CD14-positive monocyte (primary cell): ENCODE measurements at regions not wholly inside any gene's neighbourhood (a gene's known extent, or its start where the extent isn't known, plus 50 kb on each side); places are given as distances from the start of the nearest gene placed in this dataset.

Source experiments
- DNase-seq, 3 donors: peaks; one replicate each; pipeline ENCODE4 v3.0.0-alpha.2; 2011 to 2022
- H2AFZ ChIP-seq: 2 replicates; pipeline ENCODE4 v1.6.0; 2012; ENCODE audit warnings: mild to moderate bottlenecking, low read depth, low read length, inconsistent platforms; ENCODE audit not compliant: insufficient read depth, poor library complexity, severe bottlenecking
- H3K27ac ChIP-seq, 2 donors: 1 replicate in 1 of 2; 2 replicates in 1 of 2; pipeline ENCODE4 v1.5.1; 2012 to 2013; ENCODE audit warnings: low read length in 2 of 2, control low read depth in 1 of 2, inconsistent platforms in 1 of 2, low read depth in 1 of 2, mild to moderate bottlenecking in 1 of 2
- H3K27me3 ChIP-seq, 2 donors: one replicate each; pipeline versions ENCODE4 v1.6.0 to v1.6.1; 2011 to 2013; ENCODE audit warnings: low read length in 2 of 2; ENCODE audit not compliant: control insufficient read depth in 2 of 2, insufficient read depth in 2 of 2
- H3K36me3 ChIP-seq, 2 donors: replicated peaks in 1 of 2; 1 replicate in 1 of 2; 2 replicates in 1 of 2; pipeline versions ENCODE4 v1.5.1 to v1.6.1; 2012 to 2013; ENCODE audit warnings: low read length in 2 of 2, control low read depth in 1 of 2, inconsistent platforms in 1 of 2, mild to moderate bottlenecking in 1 of 2; ENCODE audit not compliant: insufficient read depth in 2 of 2, control insufficient read depth in 1 of 2
- H3K4me1 ChIP-seq, 2 donors: 1 replicate in 1 of 2; 2 replicates in 1 of 2; pipeline versions ENCODE4 v1.5.1 to v1.6.1; 2012 to 2013; ENCODE audit warnings: low read length in 2 of 2, control low read depth in 1 of 2, inconsistent platforms in 1 of 2, mild to moderate bottlenecking in 1 of 2, moderate library complexity in 1 of 2; ENCODE audit not compliant: insufficient read depth in 2 of 2, control insufficient read depth in 1 of 2
- H3K4me2 ChIP-seq: replicated peaks from 2 replicates; pipeline ENCODE3; 2012; ENCODE audit warnings: low read length, moderate library complexity, mild to moderate bottlenecking; ENCODE audit not compliant: poor library complexity, severe bottlenecking; ENCODE audit errors: extremely low read depth
- H3K4me3 ChIP-seq, 3 experiments: fragments of 200-600 bp in 1 of 3; sonication (generic) in 1 of 3; replicated peaks in 1 of 3; 1 replicate in 2 of 3; 2 replicates in 1 of 3; pipeline ENCODE4 v1.5.1; 2011 to 2013; ENCODE audit warnings: low read length in 3 of 3, mild to moderate bottlenecking in 3 of 3, control low read depth in 2 of 3, low read depth in 2 of 3, inconsistent platforms in 1 of 3, moderate library complexity in 1 of 3
- H3K79me2 ChIP-seq: 2 replicates; pipeline ENCODE4 v1.6.0; 2012; ENCODE audit warnings: mild to moderate bottlenecking, control low read depth, inconsistent platforms, low read length, moderate library complexity; ENCODE audit not compliant: insufficient read depth
- H3K9ac ChIP-seq: 2 replicates; pipeline ENCODE4 v1.6.0; 2017; ENCODE audit warnings: low read length, mild to moderate bottlenecking; ENCODE audit not compliant: insufficient read depth, poor library complexity, severe bottlenecking
- H3K9me3 ChIP-seq, 2 donors: replicated peaks in 1 of 2; 1 replicate in 1 of 2; 2 replicates in 1 of 2; pipeline versions ENCODE4 v1.5.1 to v1.6.1; 2012 to 2013; ENCODE audit warnings: low read length in 2 of 2, control low read depth in 1 of 2; ENCODE audit not compliant: control insufficient read depth in 1 of 2, insufficient read depth in 1 of 2
- H4K20me1 ChIP-seq: 2 replicates; pipeline ENCODE4 v1.6.0; 2012; ENCODE audit warnings: mild to moderate bottlenecking, low read length, control low read depth, moderate library complexity; ENCODE audit not compliant: insufficient read depth
- H3K27ac Mint-ChIP-seq, 7 donors: one replicate each; pipeline ENCODE4 v1.8.0; 2020; ENCODE audit warnings: mild to moderate bottlenecking in 7 of 7, mixed read lengths in 7 of 7, moderate library complexity in 6 of 7, inconsistent platforms in 2 of 7
- H3K27me3 Mint-ChIP-seq, 3 donors: one replicate each; pipeline ENCODE4 v1.8.0; 2021 to 2022; ENCODE audit warnings: low read depth in 3 of 3, mild to moderate bottlenecking in 3 of 3, mixed read lengths in 3 of 3, moderate library complexity in 3 of 3, inconsistent platforms in 1 of 3
- H3K36me3 Mint-ChIP-seq, 2 donors: one replicate each; pipeline ENCODE4 v1.8.0; 2020; ENCODE audit warnings: mixed read lengths in 2 of 2, inconsistent platforms in 1 of 2, mild to moderate bottlenecking in 1 of 2
- H3K4me1 Mint-ChIP-seq: one replicate; pipeline ENCODE4 v1.8.0; 2020; ENCODE audit warnings: mild to moderate bottlenecking, mixed read lengths
- H3K4me3 Mint-ChIP-seq, 2 donors: one replicate each; pipeline ENCODE4 v1.8.0; 2020; ENCODE audit warnings: mild to moderate bottlenecking in 2 of 2, mixed read lengths in 2 of 2, moderate library complexity in 1 of 2
- H3K9me3 Mint-ChIP-seq, 7 donors: one replicate each; pipeline ENCODE4 v1.8.0; 2020 to 2022; ENCODE audit warnings: mixed read lengths in 7 of 7, mild to moderate bottlenecking in 6 of 7, moderate library complexity in 6 of 7, inconsistent platforms in 2 of 7
- CTCF ChIP-seq: fragments of 200-600 bp; IDR thresholded peaks from one replicate; pipeline ENCODE4 v1.8.0; 2022; ENCODE audit warnings: antibody characterized with exemption, mild to moderate bottlenecking
- WGBS: methylation state at CpG from one replicate; pipeline ENCODE4 v1.1.5; 2013; ENCODE audit warnings: missing lambda C conversion rate; ENCODE audit not compliant: insufficient coverage; 5-methylcytosine and 5-hydroxymethylcytosine counted together
- intact Hi-C, 2 donors: fragments of 100-400 bp; cut with micrococcal nuclease; formaldehyde crosslinking; loops; one replicate each; pipeline versions ENCODE4 v1.15.0 to v1.15.1; 2023

GRCh38 chr1:244941121-244941520, 76.8 kb upstream of the HNRNPU start:
- intact Hi-C loops = no loop called here
- H3K4me3 Mint-ChIP-seq = no peak overlapping the region
- no peak for DNase-seq

DNA sequence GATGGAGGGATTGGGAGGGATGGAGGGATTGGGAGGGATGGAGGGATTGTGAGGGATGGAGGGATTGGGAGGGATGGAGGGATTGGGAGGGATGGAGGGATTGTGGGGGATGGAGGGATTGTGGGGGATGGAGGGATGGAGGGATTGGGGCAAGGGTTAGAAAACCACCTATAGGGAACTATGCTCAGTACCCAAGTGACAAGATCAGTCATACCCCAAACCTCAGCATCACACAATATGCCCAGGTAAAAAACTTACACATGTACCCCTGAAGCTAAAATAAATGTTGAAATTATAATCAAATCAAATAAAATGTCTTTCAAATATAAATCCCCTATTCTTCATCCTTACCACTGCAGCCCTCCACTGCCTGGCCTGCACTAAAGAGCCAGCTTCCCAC, 72.8 kb upstream of the HNRNPU start:
- no peak for DNase-seq
- H2AFZ ChIP-seq = no peak overlapping the region
- H4K20me1 ChIP-seq = no peaks in the 10 kb centered on the region
- H3K4me3 Mint-ChIP-seq = no peak overlapping the region
- H3K36me3 ChIP-seq = no peaks in the 10 kb centered on the region
- no peaks in the 10 kb centered on the region for H3K27me3 ChIP-seq
- intact Hi-C loops = no loop called here
- peaks cover 0 to 4% (median 2%) of the 10 kb centered on the region in 3 donors for H3K27me3 Mint-ChIP-seq
- no peak overlapping the region for H3K9ac ChIP-seq
- H3K4me2 ChIP-seq = no peak overlapping the region
- H3K9me3 ChIP-seq = no peaks in the 10 kb centered on the region
- H3K27ac ChIP-seq = no peak overlapping the region
- no peaks in the 10 kb centered on the region for H3K36me3 Mint-ChIP-seq
- H3K4me1 ChIP-seq = no peaks in the 10 kb centered on the region
- TF ChIP-seq CTCF = no peak
- no peak overlapping the region for H3K4me3 ChIP-seq
- no peak overlapping the region for H3K27ac Mint-ChIP-seq
- H3K4me1 Mint-ChIP-seq = peaks cover 6% of the 10 kb centered on the region
- H3K79me2 ChIP-seq = no peaks in the 10 kb centered on the region
- peaks cover 0 to 2% (median 0%) of the 10 kb centered on the region in 7 donors for H3K9me3 Mint-ChIP-seq

More at GRCh38 chr1:244941121-244941520, 76.8 kb upstream of the HNRNPU start:
- H3K4me2 ChIP-seq = no peak overlapping the region
- H2AFZ ChIP-seq = no peak overlapping the region
- H3K27ac ChIP-seq = no peak overlapping the region
- H3K4me1 Mint-ChIP-seq = peaks cover 10% of the 10 kb centered on the region
- H3K27ac Mint-ChIP-seq = no peak overlapping the region
- no peaks in the 10 kb centered on the region for H4K20me1 ChIP-seq
- 99% methylated on average over 9 of the region's 13 CpGs for WGBS
- H3K9me3 ChIP-seq = no peaks in the 10 kb centered on the region
- H3K27me3 ChIP-seq = no peaks in the 10 kb centered on the region
- H3K9me3 Mint-ChIP-seq = peaks cover 0 to 4% (median 0%) of the 10 kb centered on the region in 7 donors
- peaks cover 0 to 4% (median 3%) of the 10 kb centered on the region in 3 donors for H3K27me3 Mint-ChIP-seq
- TF ChIP-seq CTCF = no peak
- H3K4me1 ChIP-seq = peaks cover 8 to 9% of the 10 kb centered on the region in 2 donors
- no peak overlapping the region for H3K4me3 ChIP-seq
- no peaks in the 10 kb centered on the region for H3K36me3 Mint-ChIP-seq
- H3K9ac ChIP-seq = no peak overlapping the region
- no peaks in the 10 kb centered on the region for H3K79me2 ChIP-seq
- H3K36me3 ChIP-seq = no peaks in the 10 kb centered on the region
